GM18858 (cell line): ENCODE measurements at regions not wholly inside any gene's neighbourhood (a gene's known extent, or its start where the extent isn't known, plus 50 kb on each side); places are given as distances from the start of the nearest gene placed in this dataset.
"Not testable (repeated sequence)": the region's sequence is repeated elsewhere in the genome, so short reads cannot be mapped to it uniquely, and the experiment has no call there.

Experiments used
- ATAC-seq: cut with Tn5 transposase; IDR thresholded peaks from one replicate; pipeline ENCODE4 v1.9.1; 2021; ENCODE audit not compliant: unreplicated experiment

DNA sequence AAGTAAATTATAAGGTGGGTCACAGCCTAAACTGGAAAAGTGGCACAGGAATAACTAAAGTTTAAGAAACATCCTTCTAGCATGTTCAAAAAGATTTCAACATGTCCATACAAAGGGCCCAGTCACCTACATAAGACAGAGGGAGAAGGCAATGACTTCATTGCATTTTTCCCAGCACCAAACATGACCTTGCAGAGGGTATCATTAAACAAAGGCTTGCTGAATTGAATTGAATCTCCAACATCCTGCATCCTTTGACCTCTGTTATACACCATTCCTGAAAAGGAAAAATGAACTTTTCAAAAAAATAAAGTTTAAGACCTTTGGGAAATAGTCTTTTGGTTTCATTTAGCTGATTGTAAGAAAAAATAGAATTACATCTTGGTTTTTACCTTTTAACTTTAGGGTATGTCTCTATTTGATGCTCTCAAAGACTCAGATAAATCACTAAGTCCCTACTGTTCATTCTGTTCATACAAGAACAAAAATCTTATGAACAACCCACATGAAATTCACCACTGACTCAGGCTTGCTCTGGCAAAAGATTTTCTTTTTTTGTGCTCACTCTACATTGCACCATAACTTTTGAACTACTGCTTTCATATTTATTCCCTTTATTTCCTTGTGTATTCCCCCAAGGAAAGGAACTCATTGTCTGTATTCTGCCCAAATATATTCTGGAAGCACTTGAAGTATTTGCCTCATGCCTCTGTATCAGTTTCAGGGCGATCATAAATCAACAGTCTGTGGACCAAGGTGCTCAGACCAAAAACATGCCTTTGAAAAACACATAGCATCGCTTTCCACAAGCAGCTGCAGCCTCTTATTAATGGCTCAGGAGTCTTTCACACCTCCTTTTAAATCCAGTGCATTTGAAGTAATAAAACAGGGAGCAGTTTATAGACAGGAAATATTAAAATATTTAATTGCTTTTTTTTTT, 121.7 kb downstream of the DUSP6 start:
- ATAC-seq = no peak

DNA sequence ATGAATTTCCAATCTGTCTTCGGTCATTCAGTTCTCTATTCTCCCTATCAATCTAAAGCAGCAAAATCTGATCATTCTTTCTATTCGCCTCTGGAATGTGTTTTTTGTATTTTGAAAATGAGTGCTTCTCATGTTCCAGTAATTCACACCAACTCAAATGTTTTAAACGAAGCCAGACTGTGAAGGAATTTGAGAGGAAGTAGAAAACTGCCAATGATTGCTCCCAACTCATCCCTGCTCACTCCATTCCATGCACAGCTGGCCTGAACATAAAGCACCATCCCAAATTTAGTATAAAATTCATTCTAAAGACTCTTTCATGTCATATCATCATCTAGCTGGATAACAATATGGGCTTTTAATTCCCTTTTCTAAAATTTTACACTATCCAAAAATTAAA, 123.8 kb downstream of the DUSP6 start:
- ATAC-seq = no peak

- ATAC-seq = no peak
Observed at GRCh38 chr12:89227774-89228173, 124.5 kb downstream of the DUSP6 start.

GRCh38 chr12:89225808-89226411, 126.4 kb downstream of the DUSP6 start:
- no peak for ATAC-seq

GRCh38 chr12:89225401-89225800, 126.9 kb downstream of the DUSP6 start:
- no peak for ATAC-seq

- not testable (repeated sequence) for ATAC-seq
Observed at GRCh38 chr12:89222580-89222979, 129.7 kb downstream of the DUSP6 start.

DNA sequence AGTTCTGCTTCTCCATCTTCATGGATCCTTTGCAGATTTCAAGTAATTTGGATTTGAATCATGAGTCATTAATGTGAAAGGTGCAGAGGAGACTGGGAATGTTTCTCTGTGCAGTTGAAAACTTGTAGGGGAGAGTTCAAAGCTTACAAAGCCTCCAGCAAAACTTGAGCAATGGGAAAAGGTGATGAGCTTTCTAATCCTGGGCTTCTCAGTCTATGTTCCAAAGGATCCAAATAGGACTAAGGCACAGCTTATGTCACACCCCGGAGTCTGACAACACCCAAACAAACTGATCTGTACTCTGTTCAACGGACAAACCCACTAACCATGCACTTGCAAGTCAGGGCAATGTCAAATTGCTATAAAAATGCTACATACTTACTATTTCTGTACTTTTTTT, 134.8 kb downstream of the DUSP6 start:
- ATAC-seq = no peak

DNA sequence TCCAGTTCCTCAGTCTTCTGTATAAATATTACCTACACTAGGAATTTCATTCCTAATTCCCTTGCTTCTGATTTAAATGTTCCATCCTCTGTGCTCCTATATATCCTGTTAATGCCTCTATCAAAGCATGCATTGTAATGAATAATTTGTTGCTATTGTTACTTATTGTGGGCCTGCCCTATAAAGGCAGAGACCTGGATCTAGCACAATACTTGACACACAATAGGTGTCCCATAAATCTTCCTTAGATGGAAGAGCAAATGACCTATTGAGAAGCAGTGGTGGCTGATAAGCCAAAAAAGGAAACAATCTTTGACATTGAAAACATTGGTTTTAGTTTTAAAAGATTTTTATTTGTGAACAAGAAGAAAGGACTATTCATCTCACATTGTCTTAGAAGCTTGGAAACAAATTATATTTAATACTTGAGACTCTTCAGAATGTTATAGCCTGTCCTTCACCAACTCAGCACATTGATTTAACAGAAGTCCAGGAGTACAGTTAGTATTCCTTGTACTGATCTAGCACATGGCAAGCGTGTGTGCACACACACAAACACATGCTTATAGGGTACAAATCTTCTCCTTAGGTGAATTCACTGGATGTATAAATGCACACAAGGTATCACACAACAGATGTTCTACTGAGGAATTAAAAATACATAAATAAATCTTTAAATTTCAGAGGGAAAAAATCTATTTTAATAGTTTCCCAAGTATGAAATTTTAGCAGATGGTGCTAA, 135.9 kb downstream of the DUSP6 start:
- ATAC-seq = no peak

DNA sequence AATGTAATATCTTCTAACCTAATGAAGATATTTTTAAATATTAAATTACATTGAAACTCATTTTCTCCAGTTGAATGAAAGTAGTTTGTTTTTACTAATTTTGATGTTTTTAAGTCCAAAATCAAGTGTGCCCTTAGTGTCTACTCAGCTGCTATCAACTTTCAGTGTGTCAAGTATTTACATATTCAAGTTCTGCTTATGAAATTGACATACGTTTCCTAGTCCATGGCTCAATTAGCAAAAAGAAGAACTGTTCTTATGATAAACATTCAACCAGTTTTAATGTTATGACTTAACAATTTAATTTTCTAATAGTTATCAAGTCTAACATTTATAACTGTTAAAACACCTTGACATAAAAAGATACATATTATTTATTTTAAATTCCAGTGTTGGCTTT, 137.1 kb downstream of the DUSP6 start:
- ATAC-seq = no peak

DNA sequence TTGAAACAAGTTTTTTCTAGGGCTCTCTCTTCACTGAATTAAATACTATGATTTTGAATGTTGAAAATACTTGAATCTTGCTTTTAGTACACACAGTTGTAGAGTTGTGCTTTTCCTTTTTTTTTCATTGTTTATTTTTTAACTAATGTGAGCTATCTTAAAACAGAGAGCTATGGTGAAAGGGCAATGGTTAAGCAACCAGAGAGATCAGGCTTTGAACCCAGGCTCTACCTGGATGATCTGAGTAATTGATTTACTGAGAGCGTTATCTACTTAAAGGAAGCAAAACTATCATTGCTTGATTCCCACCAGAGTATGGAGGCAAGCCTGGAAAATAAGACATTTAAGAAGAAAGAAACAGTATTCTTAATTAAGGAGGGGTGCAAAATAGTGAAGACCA, 138.6 kb downstream of the DUSP6 start:
- ATAC-seq = no peak

GRCh38 chr12:89213139-89213538, 139.2 kb downstream of the DUSP6 start:
- no peak for ATAC-seq

- no peak for ATAC-seq
Observed at GRCh38 chr12:89212339-89212771, 139.9 kb downstream of the DUSP6 start.

GRCh38 chr12:89211456-89211855, 140.8 kb downstream of the DUSP6 start:
- ATAC-seq = no peak

DNA sequence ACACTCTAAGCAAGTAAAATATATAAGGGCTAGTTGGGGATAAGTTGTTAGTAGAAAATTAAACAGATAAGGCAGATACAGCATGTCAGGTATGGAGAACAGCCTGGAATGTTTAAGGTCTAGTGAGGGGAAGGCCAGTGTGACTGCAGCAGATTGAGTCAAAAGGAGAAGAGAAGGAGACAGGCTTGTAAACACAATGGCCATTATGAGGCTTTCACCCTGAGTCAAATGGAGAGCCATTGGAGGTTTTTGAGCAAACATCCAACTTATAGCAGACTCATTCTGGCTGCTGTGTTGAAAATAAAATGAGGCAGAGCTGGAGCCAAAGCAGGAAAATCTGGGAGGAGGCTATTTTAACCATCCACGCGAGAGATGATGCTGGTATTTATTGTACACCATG, 142.0 kb downstream of the DUSP6 start:
- ATAC-seq = no peak

- no peak for ATAC-seq
Observed at GRCh38 chr12:89208661-89209096, 143.6 kb downstream of the DUSP6 start.

- ATAC-seq = no peak
Observed at GRCh38 chr12:89206390-89206789, 145.9 kb downstream of the DUSP6 start.

DNA sequence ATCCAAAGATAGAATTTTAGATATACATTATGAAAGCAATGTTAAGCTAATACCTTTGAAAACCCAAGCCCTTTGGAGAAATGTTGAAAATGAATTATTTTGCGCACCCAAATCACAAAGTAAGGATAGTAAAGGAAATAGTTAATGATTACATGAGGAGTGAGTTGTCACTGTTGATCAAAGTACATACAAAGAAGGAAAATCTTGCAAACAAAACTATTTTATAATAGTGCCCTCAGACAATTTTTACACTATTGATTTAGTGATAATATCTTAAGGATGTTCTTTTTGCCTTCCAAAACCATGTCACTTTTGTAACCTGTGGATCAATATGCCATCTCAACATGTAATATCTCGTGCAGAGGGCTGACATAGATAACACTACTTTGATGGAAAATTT, 146.8 kb downstream of the DUSP6 start:
- ATAC-seq = no peak

GRCh38 chr12:89203144-89203543, 149.2 kb downstream of the DUSP6 start:
- no peak for ATAC-seq

DNA sequence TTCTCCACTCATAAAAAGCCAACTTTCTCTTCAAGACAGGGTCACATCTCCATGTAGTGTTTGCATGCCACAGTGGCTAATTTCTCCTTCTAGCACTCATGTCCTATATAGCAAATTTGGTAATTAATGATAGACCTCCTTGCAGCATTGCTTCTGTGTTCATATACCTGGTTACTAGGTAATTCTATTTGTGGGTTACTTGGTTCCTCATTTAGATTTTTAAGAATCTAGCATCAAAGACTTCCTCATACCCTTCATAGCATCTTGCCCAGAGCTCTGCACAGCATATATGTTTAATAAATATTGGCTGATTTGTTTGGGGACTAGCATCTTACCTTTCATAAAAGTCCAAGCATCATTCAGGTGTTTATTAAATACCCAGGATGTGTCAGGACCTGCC, 152.1 kb downstream of the DUSP6 start:
- ATAC-seq = no peak

GRCh38 chr12:89195470-89195869, 156.8 kb downstream of the DUSP6 start:
- ATAC-seq = no peak

- no peak for ATAC-seq
Observed at GRCh38 chr12:89194683-89195082, 157.6 kb downstream of the DUSP6 start.

- no peak for ATAC-seq
Observed at GRCh38 chr12:89192429-89192828, 159.9 kb downstream of the DUSP6 start.
